K562 (cell line): ENCODE measurements at regions not wholly inside any gene's neighbourhood (a gene's known extent, or its start where the extent isn't known, plus 50 kb on each side); places are given as distances from the start of the nearest gene placed in this dataset.
A peak's percentile ranks its signal among the peaks of the same experiment; 100 is the strongest.

ENCODE experiments used
- ATAC-seq: fragments of 200-7000 bp; cut with Tn5 transposase; 3 replicates; pipeline ENCODE4 v1.9.1; 2020; ENCODE audit warnings: moderate library complexity
- BruUV-seq: library from RNA; stranded (reverse); fragments of 400-500 nt; replicated peaks from 2 replicates; lab custom pipeline; 2021; lab: Mats Ljungman, UMichigan
- CTCF ChIA-PET: fragments of 300-600 bp; formaldehyde crosslinking; extraction: SDS; loops from one replicate; lab custom pipeline; 2021; ENCODE audit warnings: low intra/inter-chr PET ratio; lab: Yijun Ruan, JAX
- POLR2A ChIA-PET: fragments of 300-600, 350-650 bp; sonication (Branson Sonifier 250); formaldehyde crosslinking; extraction: SDS; loops from one replicate; lab custom pipeline; 2021; ENCODE audit warnings: antibody characterized with exemption, inconsistent platforms; lab: Yijun Ruan, JAX
- DNase-seq, 4 experiments: peaks; one replicate each; pipeline versions ENCODE4 v3.0.0 to v3.0.0-alpha.2; 2011 to 2018; ENCODE audit warnings: low spot score in 3 of 4, mixed read lengths in 3 of 4; ENCODE audit errors: extremely low read depth in 1 of 4
- FAIRE-seq: peaks from 2 replicates; lab custom pipeline; 2011; peaks lifted over from hg19 to GRCh38; lab: Jason Lieb, UNC
- H2AFZ ChIP-seq: 2 replicates; pipeline ENCODE4 v1.6.0; 2011; ENCODE audit warnings: low read depth, low read length, control low read depth, inconsistent platforms
- H3K27ac ChIP-seq: fragments of 200-600 bp; 3 replicates; pipeline ENCODE4 v1.8.0; 2011; ENCODE audit warnings: low read depth, mild to moderate bottlenecking, control low read depth, inconsistent platforms, low read length, moderate library complexity, mixed read lengths; ENCODE audit errors: extremely low read depth
- H3K27me3 ChIP-seq, 2 experiments: fragments of 300-600 bp in 1 of 2; 2 replicates in 1 of 2; 3 replicates in 1 of 2; pipeline versions ENCODE4 v1.6.0 to v1.8.0; 2011; ENCODE audit warnings: inconsistent platforms in 2 of 2, low read length in 2 of 2, mild to moderate bottlenecking in 1 of 2, mixed read lengths in 1 of 2, moderate library complexity in 1 of 2; ENCODE audit not compliant: control insufficient read depth in 2 of 2, insufficient read depth in 2 of 2
- H3K36me3 ChIP-seq: fragments of 300-600 bp; 3 replicates; pipeline ENCODE4 v1.8.0; 2011; ENCODE audit warnings: mild to moderate bottlenecking, low read length, inconsistent platforms; ENCODE audit not compliant: control insufficient read depth, insufficient read depth
- H3K4me1 ChIP-seq, 2 experiments: fragments of 200-600 bp in 1 of 2; replicated peaks in 1 of 2; 2 replicates in 1 of 2; 3 replicates in 1 of 2; pipeline versions ENCODE4 v1.5.1 to v1.8.0; 2011; ENCODE audit warnings: inconsistent platforms in 2 of 2, low read length in 2 of 2, mild to moderate bottlenecking in 1 of 2, mixed read lengths in 1 of 2, moderate library complexity in 1 of 2; ENCODE audit not compliant: control insufficient read depth in 2 of 2, insufficient read depth in 2 of 2
- H3K4me2 ChIP-seq: 2 replicates; pipeline ENCODE4 v1.6.1; 2011; ENCODE audit warnings: low read length, control low read depth, inconsistent platforms, mixed read lengths; ENCODE audit not compliant: insufficient read depth
- H3K4me3 ChIP-seq: fragments of 200-600 bp; sonication (generic), shearing (Covaris generic); 2 replicates; pipeline ENCODE4 v1.5.1; 2016; ENCODE audit warnings: control low read depth, inconsistent platforms
- H3K79me2 ChIP-seq: fragments of 200-600 bp; 3 replicates; pipeline ENCODE4 v1.8.0; 2011; ENCODE audit warnings: low read length, inconsistent platforms; ENCODE audit not compliant: control insufficient read depth, insufficient read depth
- H3K9ac ChIP-seq, 2 experiments: 2 replicates each; pipeline versions ENCODE4 v1.6.0 to v1.6.1; 2011; ENCODE audit warnings: low read depth in 2 of 2, low read length in 2 of 2, control low read depth in 1 of 2, inconsistent platforms in 1 of 2, mild to moderate bottlenecking in 1 of 2, mixed read lengths in 1 of 2; ENCODE audit not compliant: insufficient read depth in 1 of 2
- H3K9me1 ChIP-seq: one replicate; pipeline ENCODE4 v1.6.0; 2011; ENCODE audit warnings: inconsistent platforms, mild to moderate bottlenecking, low read length, moderate library complexity; ENCODE audit not compliant: control insufficient read depth, insufficient read depth
- H3K9me3 ChIP-seq: replicated peaks from 2 replicates; pipeline ENCODE4 v1.5.1; 2011; ENCODE audit warnings: low read depth, low read length, inconsistent platforms; ENCODE audit not compliant: control insufficient read depth, insufficient read depth
- H4K20me1 ChIP-seq: replicated peaks from 2 replicates; pipeline ENCODE4 v1.6.1; 2011; ENCODE audit warnings: low read length, inconsistent platforms, mixed read lengths; ENCODE audit not compliant: control insufficient read depth, insufficient read depth
- ESRRA ChIP-seq: fragments of 450-650 bp; IDR thresholded peaks from 2 replicates; pipeline ENCODE4 v1.6.1; 2014; ENCODE audit warnings: low read depth, mild to moderate bottlenecking, moderate library complexity, borderline replicate concordance
- NCOA4 ChIP-seq: fragments of 450-650 bp; IDR thresholded peaks from 2 replicates; pipeline ENCODE4 v1.6.1; 2018; ENCODE audit warnings: mild to moderate bottlenecking; ENCODE audit not compliant: partially characterized antibody
- NFYB ChIP-seq: IDR thresholded peaks from 2 replicates; pipeline ENCODE4 v1.6.1; 2011; ENCODE audit warnings: mild to moderate bottlenecking, moderate library complexity; ENCODE audit not compliant: insufficient read length; ENCODE audit errors: extremely low read depth
- POLR2AphosphoS2 ChIP-seq: IDR thresholded peaks from 2 replicates; pipeline ENCODE4 v1.6.1; 2012; ENCODE audit warnings: low read length, improper control_type of control experiment
- POLR2B ChIP-seq: fragments of 450-650 bp; IDR thresholded peaks from 2 replicates; pipeline ENCODE4 v1.6.1; 2018; ENCODE audit warnings: low read depth; ENCODE audit not compliant: partially characterized antibody
- PYGO2 ChIP-seq: fragments of 450-650 bp; IDR thresholded peaks from 2 replicates; pipeline ENCODE4 v1.6.1; 2016; ENCODE audit warnings: mild to moderate bottlenecking, missing genetic modification characterization, moderate library complexity, missing compliant biosample characterization
- STAT6 ChIP-seq: sonication (generic); formaldehyde crosslinking; IDR thresholded peaks from 2 replicates; pipeline ENCODE4 v1.8.1; 2023; ENCODE audit warnings: mild to moderate bottlenecking, missing genetic modification reagents
- TFE3 ChIP-seq: fragments of 450-650 bp; formaldehyde crosslinking; IDR thresholded peaks from 2 replicates; pipeline ENCODE4 v1.4.0; 2020; ENCODE audit warnings: mild to moderate bottlenecking, mixed read lengths
- USF2 ChIP-seq: sonication (generic); formaldehyde crosslinking; IDR thresholded peaks from 2 replicates; pipeline ENCODE4 v1.5.0; 2020; ENCODE audit warnings: missing genetic modification reagents
- ZFP30 ChIP-seq: fragments of 250-450 bp; sonication (Bioruptor Pico); IDR thresholded peaks from 2 replicates; pipeline ENCODE4 v1.8.0; 2022; ENCODE audit warnings: moderate library complexity, mild to moderate bottlenecking, inconsistent platforms, borderline replicate concordance
- ZNF143 ChIP-seq: sonication (generic); formaldehyde crosslinking; IDR thresholded peaks from 2 replicates; pipeline ENCODE4 v1.9.0; 2022; ENCODE audit warnings: mild to moderate bottlenecking, missing genetic modification reagents
- ZNF583 ChIP-seq: fragments of 250-450 bp; sonication (Bioruptor Pico); IDR thresholded peaks from 2 replicates; pipeline ENCODE4 v1.4.0; 2020
- ZNF740 ChIP-seq, 3 experiments: fragments of 200-800 bp in 1 of 3; sonication (Bioruptor generic) in 1 of 3; sonication (generic) in 1 of 3; formaldehyde crosslinking in 1 of 3; IDR thresholded peaks; 2 replicates each; pipeline versions ENCODE4 v1.6.1 to v1.8.0; 2016 to 2022; ENCODE audit warnings: mild to moderate bottlenecking in 2 of 3, missing compliant biosample characterization in 2 of 3, missing genetic modification characterization in 2 of 3, missing genetic modification reagents in 1 of 3
- WGBS: fragments of 100-300 bp; shearing (Covaris generic); methylation state at CpG from one replicate; pipeline ENCODE4 v1.1.6; 2016; ENCODE audit warnings: low coverage, mixed read lengths; ENCODE audit not compliant: insufficient coverage; ENCODE audit errors: missing lambda C conversion rate; 5-methylcytosine and 5-hydroxymethylcytosine counted together
- in situ Hi-C: fragments of 300-500 bp; cut with MboI; formaldehyde crosslinking; loops from 4 replicates; pipeline ENCODE4 v1.15.0; 2018; ENCODE audit warnings: inconsistent platforms, mixed read lengths
- intact Hi-C: fragments of 100-400 bp; cut with micrococcal nuclease; formaldehyde crosslinking; loops from 2 replicates; pipeline ENCODE4 v1.14.2; 2022

GRCh38 chr16:6103561-6103960, 1006.0 kb upstream of the EEF2KMT start:
- intact Hi-C loops: no loop called here
- 0% methylated on average over 2 of the region's 2 CpGs for WGBS
- ChIA-PET CTCF (no interaction called here), POLR2A (no interaction called here)
- H3K4me1 ChIP-seq: no peaks in the 10 kb centered on the region
- no peak for FAIRE-seq
- BruUV-seq: no TSS peak
- H3K4me3 ChIP-seq: no peak overlapping the region
- ATAC-seq: no peak
- no peaks in the 10 kb centered on the region for H3K36me3 ChIP-seq
- H3K9ac ChIP-seq: no peak overlapping the region
- no peak for TF ChIP-seq POLR2AphosphoS2
- no peak for TF ChIP-seq POLR2B
- TF ChIP-seq ZNF583 (CRISPR knock-in tag): no peak
- no peak for TF ChIP-seq ZFP30 (CRISPR knock-in tag)
- no peak for TF ChIP-seq ESRRA
- TF ChIP-seq ZNF143 (CRISPR knock-in tag): no peak
- TF ChIP-seq STAT6 (CRISPR knock-in tag): no peak
- no peak for TF ChIP-seq NCOA4
- peak; percentile 78 for TF ChIP-seq NFYB
- peak; percentile 56 for TF ChIP-seq USF2 (CRISPR knock-in tag)
- TF ChIP-seq TFE3 (CRISPR knock-in tag): peak; percentile 23; the same call in 1 of the 2 replicates
- no peak for TF ChIP-seq ZNF740 (CRISPR knock-in tag; IDR thresholded peaks at IDR 0.05)
- TF ChIP-seq ZNF740 (tag; IDR thresholded peaks at IDR 0.05): no peak
- no peak for TF ChIP-seq PYGO2 (tag)
- no peak for DNase-seq
- in situ Hi-C loops: no loop called here
- H2AFZ ChIP-seq: no peak overlapping the region
- H3K79me2 ChIP-seq: no peaks in the 10 kb centered on the region
- H3K4me2 ChIP-seq: no peak overlapping the region
- H4K20me1 ChIP-seq: no peaks in the 10 kb centered on the region
- no peaks in the 10 kb centered on the region for H3K9me3 ChIP-seq
- H3K27me3 ChIP-seq: no peaks in the 10 kb centered on the region
- H3K9me1 ChIP-seq: no peaks in the 10 kb centered on the region
- H3K27ac ChIP-seq: no peak overlapping the region
